ENCODE measurements at regions not wholly inside any gene's neighbourhood (a gene's known extent, or its start where the extent isn't known, plus 50 kb on each side); places are given as distances from the start of the nearest gene placed in this dataset.

DNA sequence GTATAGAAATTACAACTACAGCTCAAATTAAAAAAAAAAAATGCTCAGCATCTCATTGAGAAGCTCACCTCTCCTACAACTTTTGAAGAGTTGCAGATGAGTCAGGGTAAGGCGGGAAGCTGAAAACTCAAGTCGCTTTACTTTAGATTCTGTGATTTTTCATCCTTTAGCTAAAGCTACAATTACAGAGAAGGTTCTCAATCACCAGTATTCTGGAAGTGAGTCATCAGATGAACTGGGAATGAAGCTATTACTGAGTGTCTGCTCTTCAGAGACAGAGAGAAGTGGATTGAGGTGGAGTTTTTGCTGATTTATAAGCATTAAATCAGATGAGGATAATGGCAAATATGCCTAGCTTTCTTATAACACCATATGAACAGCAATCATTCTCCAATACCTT, 91.9 kb downstream of the TFAP2A start:
- Histone ChIP-seq H3K4me2 (ENCODE audit: low read length) (no peak overlapping the region), H3K9ac (ENCODE audit: low read length) (no peak overlapping the region), H3K79me2 (ENCODE audit: low read length) (no peaks in the 10 kb centered on the region), H3K9me3 (ENCODE audit: low read length) (no peaks in the 10 kb centered on the region), H3K4me3 (ENCODE audit: low read length) (no peak overlapping the region), H3K4me1 (ENCODE audit: insufficient read depth, low read length) (0 out of 2 replicates have a peak, but pooled peaks cover 3% of the 10 kb centered on the region), H2AFZ (ENCODE audit: low read length) (no peak overlapping the region), H3K9me2 (replicated peaks; ENCODE audit: low read length) (no peaks in the 10 kb centered on the region), H3K27me3 (ENCODE audit: low read length) (no peaks in the 10 kb centered on the region), H3K27ac (ENCODE audit: low read length) (no peak overlapping the region), H3K36me3 (ENCODE audit: low read depth, low read length) (no peaks in the 10 kb centered on the region), H3F3A (ENCODE audit: low read length, unreplicated experiment) (no peaks in the 10 kb centered on the region), H4K20me1 (ENCODE audit: low read length) (no peaks in the 10 kb centered on the region)
- ChIA-PET CTCF (interaction anchor here (0.6 to 0.7 kb wide), 3 partner anchors 29 to 208 kb away, joined by 3 to 8 read pairs (median 3); no protein-coding TSS in a partner anchor), POLR2A (ENCODE audit: unreplicated experiment) (no interaction called here)
- no peak for TF ChIP-seq EZH2 (IDR thresholded peaks at IDR 0.05; ENCODE audit: low read length, unreplicated experiment)
- intact Hi-C loops (cut with micrococcal nuclease) = no loop called here
- peak; percentile 77 for ATAC-seq
- DNase-seq = peak; percentile 56
- BruUV-seq (replicated peaks) = no TSS peak

DNA sequence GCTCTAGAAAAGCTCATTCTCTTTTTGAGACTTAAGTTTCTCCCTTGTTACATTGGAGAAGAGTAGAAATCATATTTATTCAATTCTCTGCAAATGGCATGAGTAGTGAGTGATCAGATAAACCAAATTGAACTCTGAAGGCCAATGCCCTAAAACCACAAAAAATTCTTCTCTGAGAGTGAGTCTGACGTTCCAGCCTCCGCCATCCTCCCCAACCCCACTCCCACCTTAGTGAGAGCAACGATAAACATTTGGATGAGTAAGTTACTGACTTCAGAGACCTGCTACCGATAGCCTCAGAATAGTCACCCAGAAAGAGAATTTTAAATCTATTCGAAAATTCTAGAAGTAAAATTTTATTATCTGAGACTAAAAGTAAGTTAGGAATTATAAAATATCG, 94.6 kb downstream of the TFAP2A start:
- H3K4me1 ChIP-seq (ENCODE audit: insufficient read depth, low read length) = peaks cover 13% of the 10 kb centered on the region
- H3K9ac ChIP-seq (ENCODE audit: low read length) = no peak overlapping the region
- H3K27me3 ChIP-seq (ENCODE audit: low read length) = no peaks in the 10 kb centered on the region
- ATAC-seq = no peak
- H3K36me3 ChIP-seq (ENCODE audit: low read depth, low read length) = no peaks in the 10 kb centered on the region
- no TSS peak for BruUV-seq (replicated peaks)
- intact Hi-C loops (cut with micrococcal nuclease) = no loop called here
- H4K20me1 ChIP-seq (ENCODE audit: low read length) = no peaks in the 10 kb centered on the region
- DNase-seq = no peak
- H3K27ac ChIP-seq (ENCODE audit: low read length) = no peak overlapping the region
- H3K4me2 ChIP-seq (ENCODE audit: low read length) = no peak overlapping the region
- POLR2A ChIA-PET (ENCODE audit: unreplicated experiment) = no interaction called here
- no peak overlapping the region for H2AFZ ChIP-seq (ENCODE audit: low read length)
- CTCF ChIA-PET = no interaction called here
- H3K79me2 ChIP-seq (ENCODE audit: low read length) = no peaks in the 10 kb centered on the region
- TF ChIP-seq EZH2 (IDR thresholded peaks at IDR 0.05; ENCODE audit: low read length, unreplicated experiment) (no peak), EZH2phosphoT487 (IDR thresholded peaks at IDR 0.05; ENCODE audit: borderline replicate concordance, low read length) (no peak)
- no peaks in the 10 kb centered on the region for H3K9me3 ChIP-seq (ENCODE audit: low read length)
- H3K9me2 ChIP-seq (replicated peaks; ENCODE audit: low read length) = no peaks in the 10 kb centered on the region
- no peak overlapping the region for H3K4me3 ChIP-seq (ENCODE audit: low read length)
- no peaks in the 10 kb centered on the region for H3F3A ChIP-seq (ENCODE audit: low read length, unreplicated experiment)

DNA sequence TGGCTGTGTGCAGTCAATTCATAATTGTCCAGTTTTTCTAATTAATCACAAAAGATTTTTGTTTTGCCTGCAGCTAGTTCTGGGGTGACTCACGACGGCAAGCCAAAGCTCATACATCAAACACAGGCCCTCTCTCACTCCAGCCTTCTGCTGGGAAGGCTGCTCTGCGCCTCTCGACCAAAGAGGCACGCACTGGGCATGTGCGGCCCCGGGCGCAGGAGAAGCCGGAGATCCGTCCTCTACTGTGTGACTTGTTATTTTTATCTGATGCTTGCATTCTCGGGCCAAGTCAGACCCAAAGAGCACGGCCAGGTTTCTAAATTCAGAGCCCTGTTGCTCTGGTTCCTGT, 98.5 kb downstream of the TFAP2A start:
- no peak overlapping the region for H3K4me3 ChIP-seq (ENCODE audit: low read length)
- H3K9me3 ChIP-seq (ENCODE audit: low read length) = no peaks in the 10 kb centered on the region
- intact Hi-C loops (cut with micrococcal nuclease) = loop anchor here (5.0 kb wide), 1 partner anchor 59 kb away; no protein-coding TSS in a partner anchor
- ChIA-PET POLR2A (ENCODE audit: unreplicated experiment) (interaction anchor here (0.6 kb wide), 1 partner anchor 38 kb away, joined by 3 read pairs; no protein-coding TSS in a partner anchor), CTCF (interaction anchor here (0.7 kb wide), 1 partner anchor 162 kb away, joined by 5 read pairs; no protein-coding TSS in a partner anchor)
- no peaks in the 10 kb centered on the region for H3K36me3 ChIP-seq (ENCODE audit: low read depth, low read length)
- H3K4me2 ChIP-seq (ENCODE audit: low read length) = peak overlapping the region; percentile 66
- BruUV-seq (replicated peaks) = no TSS peak
- TF ChIP-seq EZH2phosphoT487 (IDR thresholded peaks at IDR 0.05; ENCODE audit: borderline replicate concordance, low read length) (no peak), EZH2 (IDR thresholded peaks at IDR 0.05; ENCODE audit: low read length, unreplicated experiment) (no peak)
- TF ChIP-seq, protein P1, sequence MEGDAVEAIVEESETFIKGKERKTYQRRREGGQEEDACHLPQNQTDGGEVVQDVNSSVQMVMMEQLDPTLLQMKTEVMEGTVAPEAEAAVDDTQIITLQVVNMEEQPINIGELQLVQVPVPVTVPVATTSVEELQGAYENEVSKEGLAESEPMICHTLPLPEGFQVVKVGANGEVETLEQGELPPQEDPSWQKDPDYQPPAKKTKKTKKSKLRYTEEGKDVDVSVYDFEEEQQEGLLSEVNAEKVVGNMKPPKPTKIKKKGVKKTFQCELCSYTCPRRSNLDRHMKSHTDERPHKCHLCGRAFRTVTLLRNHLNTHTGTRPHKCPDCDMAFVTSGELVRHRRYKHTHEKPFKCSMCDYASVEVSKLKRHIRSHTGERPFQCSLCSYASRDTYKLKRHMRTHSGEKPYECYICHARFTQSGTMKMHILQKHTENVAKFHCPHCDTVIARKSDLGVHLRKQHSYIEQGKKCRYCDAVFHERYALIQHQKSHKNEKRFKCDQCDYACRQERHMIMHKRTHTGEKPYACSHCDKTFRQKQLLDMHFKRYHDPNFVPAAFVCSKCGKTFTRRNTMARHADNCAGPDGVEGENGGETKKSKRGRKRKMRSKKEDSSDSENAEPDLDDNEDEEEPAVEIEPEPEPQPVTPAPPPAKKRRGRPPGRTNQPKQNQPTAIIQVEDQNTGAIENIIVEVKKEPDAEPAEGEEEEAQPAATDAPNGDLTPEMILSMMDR (conservative IDR thresholded peaks at IDR 0.05; ENCODE audit: low read depth, low read length) = no peak
- ATAC-seq (peak; percentile 96), DNase-seq (peak; percentile 80)
- no peaks in the 10 kb centered on the region for H3K79me2 ChIP-seq (ENCODE audit: low read length)
- H4K20me1 ChIP-seq (ENCODE audit: low read length) = no peaks in the 10 kb centered on the region
- H2AFZ ChIP-seq (ENCODE audit: low read length) = peak overlapping the region; percentile 86
- no peak overlapping the region for H3K27ac ChIP-seq (ENCODE audit: low read length)
- no peaks in the 10 kb centered on the region for H3K27me3 ChIP-seq (ENCODE audit: low read length)
- H3K9me2 ChIP-seq (replicated peaks; ENCODE audit: low read length) = no peaks in the 10 kb centered on the region
- no peaks in the 10 kb centered on the region for H3F3A ChIP-seq (ENCODE audit: low read length, unreplicated experiment)
- no peak overlapping the region for H3K9ac ChIP-seq (ENCODE audit: low read length)
- peaks cover 12% of the 10 kb centered on the region for H3K4me1 ChIP-seq (ENCODE audit: insufficient read depth, low read length)

Measured in PC-3 (cell line).